Naive thymus-derived CD4-positive, alpha-beta T cell (primary cell): ENCODE measurements at regions not wholly inside any gene's neighbourhood (a gene's known extent, or its start where the extent isn't known, plus 50 kb on each side); places are given as distances from the start of the nearest gene placed in this dataset.

Experiments used
- ATAC-seq: fragments of 150-1000 bp; cut with Tn5 transposase; 2 replicates; pipeline ENCODE4 v1.10.0; 2021; ENCODE audit warnings: mild to moderate bottlenecking, moderate library complexity
- CTCF ChIA-PET: fragments of 350-600 bp; sonication (Branson Sonifier 250); formaldehyde crosslinking; loops from one replicate; lab custom pipeline; 2021; ENCODE audit warnings: antibody characterized with exemption; lab: Charles Lee
- POLR2A ChIA-PET: fragments of 350-600 bp; sonication (Branson Sonifier 250); formaldehyde crosslinking; loops from one replicate; lab custom pipeline; 2021; ENCODE audit warnings: antibody characterized with exemption, inconsistent platforms; lab: Charles Lee
- DNase-seq, 9 donors: peaks; one replicate each; pipeline versions ENCODE4 v3.0.0 to v3.0.0-alpha.2; 2020 to 2022; ENCODE audit warnings: mixed read lengths in 1 of 9
- H3K27ac ChIP-seq: one replicate; pipeline ENCODE4 v1.7.0; 2013; ENCODE audit warnings: mild to moderate bottlenecking, low read depth, low read length, moderate library complexity
- H3K27me3 ChIP-seq, 2 donors: one replicate each; pipeline ENCODE4 v1.7.0; 2013; ENCODE audit warnings: low read length in 2 of 2, mild to moderate bottlenecking in 2 of 2, moderate library complexity in 2 of 2; ENCODE audit not compliant: control insufficient read depth in 2 of 2, insufficient read depth in 2 of 2
- H3K36me3 ChIP-seq, 3 experiments: 1 replicate in 2 of 3; 2 replicates in 1 of 3; pipeline ENCODE4 v1.7.0; 2013; ENCODE audit warnings: low read length in 3 of 3, mild to moderate bottlenecking in 3 of 3, moderate library complexity in 1 of 3; ENCODE audit not compliant: insufficient read depth in 3 of 3, control insufficient read depth in 2 of 3
- H3K4me1 ChIP-seq, 2 donors: one replicate each; pipeline ENCODE4 v1.7.0; 2013; ENCODE audit warnings: low read length in 2 of 2, mild to moderate bottlenecking in 2 of 2, moderate library complexity in 1 of 2; ENCODE audit not compliant: control insufficient read depth in 2 of 2, insufficient read depth in 2 of 2
- H3K4me3 ChIP-seq: 2 replicates; pipeline ENCODE4 v1.7.0; 2013; ENCODE audit warnings: mild to moderate bottlenecking, low read length
- H3K9me3 ChIP-seq, 3 experiments: 1 replicate in 2 of 3; 2 replicates in 1 of 3; pipeline ENCODE4 v1.7.0; 2013; ENCODE audit warnings: low read length in 3 of 3; ENCODE audit not compliant: control insufficient read depth in 2 of 3
- H3K27ac Mint-ChIP-seq, 9 donors: one replicate each; pipeline ENCODE4 v1.8.0; 2020 to 2022; ENCODE audit warnings: mixed read lengths in 9 of 9, mild to moderate bottlenecking in 8 of 9, moderate library complexity in 5 of 9, inconsistent platforms in 2 of 9
- H3K27me3 Mint-ChIP-seq, 5 donors: one replicate each; pipeline ENCODE4 v1.8.0; 2021 to 2022; ENCODE audit warnings: mixed read lengths in 5 of 5, mild to moderate bottlenecking in 1 of 5
- H3K36me3 Mint-ChIP-seq, 5 donors: one replicate each; pipeline ENCODE4 v1.8.0; 2020 to 2022; ENCODE audit warnings: mixed read lengths in 5 of 5, mild to moderate bottlenecking in 3 of 5, inconsistent platforms in 1 of 5
- H3K4me1 Mint-ChIP-seq, 7 donors: one replicate each; pipeline ENCODE4 v1.8.0; 2020 to 2022; ENCODE audit warnings: mixed read lengths in 7 of 7, mild to moderate bottlenecking in 3 of 7, inconsistent platforms in 1 of 7
- H3K4me3 Mint-ChIP-seq, 10 donors: one replicate each; pipeline ENCODE4 v1.8.0; 2020 to 2022; ENCODE audit warnings: mild to moderate bottlenecking in 10 of 10, mixed read lengths in 10 of 10, moderate library complexity in 6 of 10, inconsistent platforms in 2 of 10
- H3K9me3 Mint-ChIP-seq, 11 donors: one replicate each; pipeline ENCODE4 v1.8.0; 2020 to 2022; ENCODE audit warnings: mixed read lengths in 11 of 11, mild to moderate bottlenecking in 4 of 11, inconsistent platforms in 1 of 11, moderate library complexity in 1 of 11
- intact Hi-C, 2 donors: fragments of 100-400 bp; cut with micrococcal nuclease; formaldehyde crosslinking; loops; one replicate each; pipeline ENCODE4 v1.15.1; 2023

DNA sequence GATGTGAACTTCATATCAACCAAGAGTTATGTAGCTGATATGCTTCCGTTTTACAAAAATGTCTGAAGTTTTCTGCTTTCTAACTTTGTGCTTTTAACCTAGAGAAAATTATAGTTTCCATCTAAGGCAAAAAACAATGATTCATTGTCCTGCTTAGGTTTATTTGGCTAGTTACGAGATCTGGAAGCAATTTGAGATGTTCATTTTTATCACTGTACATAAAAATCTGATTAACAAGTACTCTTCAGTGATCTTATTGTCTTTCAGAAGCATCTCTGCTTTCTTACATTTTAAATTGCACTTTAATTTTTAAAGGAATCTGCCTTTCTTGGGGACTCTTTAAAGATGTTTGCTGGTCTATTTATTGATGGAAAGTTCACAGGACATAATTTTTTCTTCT is 188.1 kb downstream of the RFC3 start:
- Histone ChIP-seq H3K27me3 (no peaks in the 10 kb centered on the region), H3K4me3 (no peak overlapping the region), H3K9me3 (no peaks in the 10 kb centered on the region), H3K27ac (no peak overlapping the region), H3K4me1 (no peaks in the 10 kb centered on the region), H3K36me3 (no peaks in the 10 kb centered on the region)
- no peak for ATAC-seq
- POLR2A ChIA-PET: no interaction called here
- no peaks in the 10 kb centered on the region for H3K4me1 Mint-ChIP-seq
- no peak overlapping the region for H3K4me3 Mint-ChIP-seq
- no peak for DNase-seq
- intact Hi-C loops: no loop called here
- H3K27ac Mint-ChIP-seq: no peak overlapping the region
- CTCF ChIA-PET: no interaction called here
- H3K27me3 Mint-ChIP-seq: peaks cover 0 to 6% (median 0%) of the 10 kb centered on the region in 5 donors
- H3K36me3 Mint-ChIP-seq: peaks cover 0 to 5% (median 0%) of the 10 kb centered on the region in 5 donors
- H3K9me3 Mint-ChIP-seq: peaks cover 0 to 3% (median 0%) of the 10 kb centered on the region in 11 donors

- peaks cover 0 to 17% (median 4%) of the 10 kb centered on the region in 5 donors for H3K27me3 Mint-ChIP-seq
- Histone ChIP-seq H3K36me3 (no peaks in the 10 kb centered on the region), H3K4me1 (no peaks in the 10 kb centered on the region), H3K27ac (no peak overlapping the region), H3K9me3 (no peaks in the 10 kb centered on the region), H3K4me3 (no peak overlapping the region), H3K27me3 (no peaks in the 10 kb centered on the region)
- no peak overlapping the region for H3K27ac Mint-ChIP-seq
- POLR2A ChIA-PET: no interaction called here
- peaks cover 0 to 3% (median 0%) of the 10 kb centered on the region in 11 donors for H3K9me3 Mint-ChIP-seq
- intact Hi-C loops: no loop called here
- CTCF ChIA-PET: no interaction called here
- DNase-seq (no peak), ATAC-seq (no peak)
- peaks cover 0 to 5% (median 0%) of the 10 kb centered on the region in 5 donors for H3K36me3 Mint-ChIP-seq
- H3K4me1 Mint-ChIP-seq: no peaks in the 10 kb centered on the region
- H3K4me3 Mint-ChIP-seq: no peak overlapping the region
Measured at GRCh38 chr13:34011552-34012085, 193.7 kb downstream of the RFC3 start.

DNA sequence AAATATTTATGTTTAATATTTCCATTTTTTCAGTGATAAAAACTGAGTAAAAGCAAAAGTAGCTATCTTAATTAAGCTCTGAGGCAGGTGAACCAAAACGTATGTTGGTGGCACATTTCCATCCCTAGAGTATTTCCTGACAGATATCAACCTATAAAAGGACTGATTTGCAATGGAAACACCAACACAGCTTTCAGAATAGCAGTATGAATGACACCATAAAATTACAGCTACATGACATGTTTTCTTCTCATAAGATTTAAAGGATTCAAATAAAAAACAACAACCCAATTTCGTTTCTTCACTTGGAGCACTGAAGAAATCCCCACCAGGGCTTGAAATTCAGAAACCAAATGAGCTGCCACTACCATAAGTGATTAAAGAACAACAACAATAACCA is 194.4 kb downstream of the RFC3 start:
- POLR2A ChIA-PET: no interaction called here
- H3K4me3 Mint-ChIP-seq: no peak overlapping the region
- CTCF ChIA-PET: no interaction called here
- no peaks in the 10 kb centered on the region for H3K36me3 ChIP-seq
- H3K27me3 Mint-ChIP-seq: peaks cover 0 to 20% (median 7%) of the 10 kb centered on the region in 5 donors
- intact Hi-C loops: no loop called here
- no peaks in the 10 kb centered on the region for H3K4me1 ChIP-seq
- no peak overlapping the region for H3K27ac ChIP-seq
- peaks cover 0 to 3% (median 0%) of the 10 kb centered on the region in 11 donors for H3K9me3 Mint-ChIP-seq
- H3K27ac Mint-ChIP-seq: no peak overlapping the region
- H3K27me3 ChIP-seq: no peaks in the 10 kb centered on the region
- peaks cover 0 to 5% (median 0%) of the 10 kb centered on the region in 5 donors for H3K36me3 Mint-ChIP-seq
- H3K4me3 ChIP-seq: no peak overlapping the region
- DNase-seq (no peak), ATAC-seq (no peak)
- no peaks in the 10 kb centered on the region for H3K9me3 ChIP-seq
- H3K4me1 Mint-ChIP-seq: no peaks in the 10 kb centered on the region

DNA sequence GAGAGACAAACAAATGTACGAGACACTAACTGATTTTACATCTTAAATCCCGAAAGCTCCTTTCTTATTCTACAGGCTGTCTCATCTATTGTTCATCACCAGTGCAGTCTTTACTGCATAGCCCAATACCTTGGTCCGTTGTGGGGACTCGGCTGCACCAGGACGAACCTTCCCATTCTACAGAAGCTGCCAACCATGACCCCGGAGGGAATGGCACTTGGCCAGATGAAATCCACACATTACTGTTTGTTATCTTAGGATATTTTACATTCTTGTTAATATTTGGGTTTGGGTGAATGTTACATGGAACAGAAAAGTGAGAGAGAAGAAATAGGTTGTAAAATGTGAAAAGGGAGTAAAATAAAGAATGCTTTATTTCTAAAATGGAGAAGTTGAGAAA is 195.1 kb downstream of the RFC3 start:
- H3K4me1 Mint-ChIP-seq: no peaks in the 10 kb centered on the region
- H3K4me1 ChIP-seq: no peaks in the 10 kb centered on the region
- H3K27ac ChIP-seq: no peak overlapping the region
- H3K36me3 Mint-ChIP-seq: peaks cover 0 to 4% (median 0%) of the 10 kb centered on the region in 5 donors
- ATAC-seq (no peak), DNase-seq (no peak)
- ChIA-PET CTCF (no interaction called here), POLR2A (no interaction called here)
- no peak overlapping the region for H3K4me3 Mint-ChIP-seq
- H3K9me3 ChIP-seq: no peaks in the 10 kb centered on the region
- peaks cover 0 to 21% (median 8%) of the 10 kb centered on the region in 5 donors for H3K27me3 Mint-ChIP-seq
- peaks cover 0 to 3% (median 0%) of the 10 kb centered on the region in 11 donors for H3K9me3 Mint-ChIP-seq
- H3K27me3 ChIP-seq: no peaks in the 10 kb centered on the region
- no peak overlapping the region for H3K27ac Mint-ChIP-seq
- intact Hi-C loops: no loop called here
- no peaks in the 10 kb centered on the region for H3K36me3 ChIP-seq
- H3K4me3 ChIP-seq: no peak overlapping the region

DNA sequence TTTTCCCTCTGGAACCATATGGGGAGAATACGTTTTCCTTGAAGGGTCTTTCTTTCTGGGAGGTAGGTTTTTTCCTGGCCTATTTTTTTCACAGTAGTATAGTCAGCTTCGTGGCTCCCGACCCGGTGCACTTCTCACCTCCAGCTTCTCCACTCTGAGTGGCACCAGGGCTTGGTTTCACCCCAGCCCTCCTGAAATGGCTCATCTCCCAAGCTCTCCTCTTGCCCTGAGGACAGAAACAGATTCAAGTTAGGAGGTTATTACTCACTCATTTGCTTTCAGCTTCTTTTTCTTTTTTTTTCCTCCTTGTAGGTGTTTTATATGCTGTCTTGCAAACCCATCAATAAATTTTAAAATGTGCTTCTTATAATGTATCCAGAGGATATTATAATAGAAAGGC is 199.3 kb downstream of the RFC3 start:
- no peaks in the 10 kb centered on the region for H3K27me3 ChIP-seq
- H3K27ac Mint-ChIP-seq: no peak overlapping the region
- ATAC-seq: no peak
- H3K27ac ChIP-seq: no peak overlapping the region
- ChIA-PET POLR2A (no interaction called here), CTCF (no interaction called here)
- intact Hi-C loops: no loop called here
- H3K9me3 ChIP-seq: peaks cover 0 to 3% (median 0%) of the 10 kb centered on the region in 3 experiments
- no peak overlapping the region for H3K4me3 ChIP-seq
- DNase-seq: no peak
- H3K9me3 Mint-ChIP-seq: peaks cover 5 to 27% (median 13%) of the 10 kb centered on the region in 11 donors
- H3K4me1 Mint-ChIP-seq: no peaks in the 10 kb centered on the region
- H3K36me3 Mint-ChIP-seq: peaks cover 0 to 6% (median 0%) of the 10 kb centered on the region in 5 donors
- H3K27me3 Mint-ChIP-seq: peaks cover 3 to 21% (median 6%) of the 10 kb centered on the region in 5 donors
- H3K4me1 ChIP-seq: no peaks in the 10 kb centered on the region
- H3K4me3 Mint-ChIP-seq: no peak overlapping the region
- H3K36me3 ChIP-seq: no peaks in the 10 kb centered on the region

DNA sequence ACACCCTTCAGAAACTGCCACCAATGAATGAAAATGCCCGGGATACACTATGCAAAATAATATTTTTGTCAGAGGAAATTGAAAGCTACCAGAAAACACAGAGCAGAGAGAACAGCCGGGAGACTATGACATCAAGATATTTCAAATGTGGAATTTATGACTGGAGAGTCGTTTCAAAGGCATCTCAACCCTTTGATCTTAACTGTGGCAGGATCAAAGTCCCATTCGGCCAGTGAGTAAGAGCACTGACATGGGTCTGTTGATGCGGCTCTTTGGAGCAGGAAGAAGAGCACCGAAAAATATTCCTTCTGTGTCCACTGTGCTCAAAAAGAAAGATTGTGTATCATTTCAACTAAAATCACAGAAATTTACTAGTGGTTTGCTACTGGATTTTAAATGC is 201.9 kb downstream of the RFC3 start:
- Mint-ChIP-seq H3K27me3 (peaks cover 3 to 14% (median 8%) of the 10 kb centered on the region in 5 donors), H3K4me3 (no peak overlapping the region), H3K36me3 (peaks cover 0 to 6% (median 0%) of the 10 kb centered on the region in 5 donors), H3K4me1 (no peaks in the 10 kb centered on the region), H3K9me3 (peaks cover 6 to 28% (median 15%) of the 10 kb centered on the region in 11 donors), H3K27ac (no peak overlapping the region)
- intact Hi-C loops: no loop called here
- H3K4me3 ChIP-seq: no peak overlapping the region
- H3K4me1 ChIP-seq: no peaks in the 10 kb centered on the region
- ChIA-PET CTCF (no interaction called here), POLR2A (no interaction called here)
- no peak overlapping the region for H3K27ac ChIP-seq
- H3K36me3 ChIP-seq: no peaks in the 10 kb centered on the region
- ATAC-seq: no peak
- DNase-seq: no peak
- no peaks in the 10 kb centered on the region for H3K27me3 ChIP-seq
- peaks cover 0 to 3% (median 0%) of the 10 kb centered on the region in 3 experiments for H3K9me3 ChIP-seq

DNA sequence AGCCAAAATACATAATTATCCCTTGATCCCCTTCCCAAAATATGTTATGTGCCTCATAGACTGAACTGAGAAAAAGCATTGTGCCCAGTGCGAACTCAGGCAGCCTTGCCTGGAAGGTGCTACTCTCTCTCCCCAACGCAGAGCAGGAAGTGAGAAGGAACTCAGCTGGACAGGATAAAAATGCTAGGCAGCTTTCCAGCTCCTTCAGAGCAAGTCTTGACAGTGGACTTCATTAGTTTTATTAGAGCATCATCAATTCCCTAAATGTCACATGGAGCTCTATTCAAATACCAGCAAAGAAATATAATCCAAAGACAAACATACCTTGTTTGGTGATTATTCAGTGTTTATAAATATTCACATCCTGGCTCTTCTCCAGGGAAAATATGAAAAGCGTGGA is 202.4 kb downstream of the RFC3 start:
- no peak for ATAC-seq
- intact Hi-C loops: no loop called here
- Mint-ChIP-seq H3K4me1 (no peaks in the 10 kb centered on the region), H3K36me3 (peaks cover 0 to 6% (median 0%) of the 10 kb centered on the region in 5 donors), H3K4me3 (no peak overlapping the region), H3K27ac (no peak overlapping the region), H3K27me3 (peaks cover 3 to 14% (median 8%) of the 10 kb centered on the region in 5 donors), H3K9me3 (peaks cover 6 to 28% (median 15%) of the 10 kb centered on the region in 11 donors)
- Histone ChIP-seq H3K27me3 (no peaks in the 10 kb centered on the region), H3K27ac (no peak overlapping the region), H3K36me3 (no peaks in the 10 kb centered on the region), H3K4me3 (no peak overlapping the region), H3K4me1 (no peaks in the 10 kb centered on the region), H3K9me3 (peaks cover 0 to 3% (median 0%) of the 10 kb centered on the region in 3 experiments)
- POLR2A ChIA-PET: no interaction called here
- CTCF ChIA-PET: no interaction called here
- no peak for DNase-seq
